ENCODE measurements at regions not wholly inside any gene's neighbourhood (a gene's known extent, or its start where the extent isn't known, plus 50 kb on each side); places are given as distances from the start of the nearest gene placed in this dataset.

DNA sequence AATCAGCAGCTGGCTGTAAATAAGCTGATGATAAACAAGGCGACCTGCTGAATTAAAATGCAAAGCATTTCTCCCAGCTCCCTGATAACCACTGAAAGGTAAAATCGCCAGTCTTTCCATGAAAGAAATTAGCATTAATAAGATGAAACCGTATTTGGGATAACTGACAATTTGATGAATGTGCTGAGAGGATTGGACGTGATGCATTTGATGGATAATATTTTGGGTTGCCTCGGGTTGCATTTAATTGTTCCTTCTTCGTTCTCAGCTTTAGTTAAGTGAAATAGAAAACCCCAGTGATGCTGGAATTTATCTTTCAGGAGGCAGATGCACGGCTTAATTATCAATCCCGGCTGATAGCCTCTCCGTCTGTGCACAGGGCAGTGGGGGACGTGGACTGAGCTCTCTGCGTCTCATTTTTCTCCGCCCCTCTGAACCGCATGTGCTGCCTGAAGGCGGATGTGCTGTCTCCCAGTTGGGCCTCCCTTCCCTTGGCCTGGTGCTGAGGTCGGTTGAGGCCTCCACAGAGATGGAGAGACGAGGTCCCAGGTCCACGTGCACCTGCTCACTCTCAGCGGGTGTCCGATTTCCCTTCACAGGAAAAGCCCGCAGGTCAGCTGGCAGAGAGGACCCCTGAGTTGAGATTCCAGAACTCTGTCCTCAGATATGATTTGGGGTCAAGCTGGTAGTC, 846.2 kb downstream of the BRD1 start:
- no peak for DNase-seq

DNA sequence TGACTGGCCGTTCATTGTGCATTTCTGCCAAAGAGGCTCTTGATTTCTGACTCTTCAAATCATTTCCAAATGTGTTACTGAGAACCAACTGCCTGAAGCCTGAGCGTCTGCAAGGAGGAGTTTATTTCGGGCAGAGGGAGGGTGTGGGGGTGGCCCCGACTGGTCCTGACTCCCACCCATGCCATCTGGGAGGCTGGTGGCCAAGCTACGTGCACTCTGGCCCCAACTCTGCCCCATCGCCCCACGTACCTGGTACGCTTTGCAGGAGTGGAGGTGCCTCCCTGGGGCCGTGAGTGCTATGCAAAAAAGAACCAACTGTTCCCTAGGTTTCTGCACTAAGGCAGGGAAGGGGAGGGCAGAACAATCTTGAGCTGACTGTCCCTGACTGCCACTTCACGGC, 846.8 kb downstream of the BRD1 start:
- DNase-seq: no peak

DNA sequence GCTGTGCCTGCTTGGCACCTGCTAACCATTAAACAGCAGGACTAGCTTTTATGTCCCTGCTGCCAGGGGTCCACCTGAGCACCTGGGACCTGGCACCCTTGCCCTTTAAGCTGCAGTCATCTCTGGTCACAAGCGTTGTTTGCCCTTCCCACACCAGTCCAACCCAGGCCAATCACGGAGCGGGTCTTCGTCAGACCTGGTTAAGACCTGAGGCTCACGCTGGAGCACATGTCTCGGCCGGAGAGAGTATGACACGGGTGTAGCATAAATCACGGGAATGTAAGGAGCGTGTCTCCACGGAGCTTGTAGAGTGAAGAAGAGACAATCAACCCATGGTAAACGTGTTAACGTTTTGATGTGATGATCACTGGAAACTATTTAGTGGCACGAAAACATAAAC, 847.3 kb downstream of the BRD1 start:
- no peak for DNase-seq

DNA sequence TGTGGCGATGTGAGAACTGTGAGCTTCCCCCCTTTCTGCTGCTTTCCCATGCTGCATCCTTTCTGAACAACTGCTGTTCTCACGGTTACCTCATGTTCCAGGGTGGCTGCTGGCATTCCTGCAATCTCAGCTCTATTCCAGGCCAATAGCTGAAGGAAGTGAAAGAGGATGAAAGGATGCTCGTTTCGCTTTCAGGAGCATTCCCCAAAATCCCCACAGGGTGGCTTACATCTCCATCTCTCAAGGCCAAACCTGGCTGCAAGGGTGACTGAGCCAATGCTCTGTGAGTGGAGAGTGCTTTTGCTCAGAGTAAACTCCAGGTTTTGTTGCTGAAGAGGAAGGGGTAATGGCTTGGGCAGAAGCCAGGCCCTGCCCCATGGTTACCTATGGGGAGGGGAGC, 848.2 kb downstream of the BRD1 start:
- DNase-seq: no peak

DNA sequence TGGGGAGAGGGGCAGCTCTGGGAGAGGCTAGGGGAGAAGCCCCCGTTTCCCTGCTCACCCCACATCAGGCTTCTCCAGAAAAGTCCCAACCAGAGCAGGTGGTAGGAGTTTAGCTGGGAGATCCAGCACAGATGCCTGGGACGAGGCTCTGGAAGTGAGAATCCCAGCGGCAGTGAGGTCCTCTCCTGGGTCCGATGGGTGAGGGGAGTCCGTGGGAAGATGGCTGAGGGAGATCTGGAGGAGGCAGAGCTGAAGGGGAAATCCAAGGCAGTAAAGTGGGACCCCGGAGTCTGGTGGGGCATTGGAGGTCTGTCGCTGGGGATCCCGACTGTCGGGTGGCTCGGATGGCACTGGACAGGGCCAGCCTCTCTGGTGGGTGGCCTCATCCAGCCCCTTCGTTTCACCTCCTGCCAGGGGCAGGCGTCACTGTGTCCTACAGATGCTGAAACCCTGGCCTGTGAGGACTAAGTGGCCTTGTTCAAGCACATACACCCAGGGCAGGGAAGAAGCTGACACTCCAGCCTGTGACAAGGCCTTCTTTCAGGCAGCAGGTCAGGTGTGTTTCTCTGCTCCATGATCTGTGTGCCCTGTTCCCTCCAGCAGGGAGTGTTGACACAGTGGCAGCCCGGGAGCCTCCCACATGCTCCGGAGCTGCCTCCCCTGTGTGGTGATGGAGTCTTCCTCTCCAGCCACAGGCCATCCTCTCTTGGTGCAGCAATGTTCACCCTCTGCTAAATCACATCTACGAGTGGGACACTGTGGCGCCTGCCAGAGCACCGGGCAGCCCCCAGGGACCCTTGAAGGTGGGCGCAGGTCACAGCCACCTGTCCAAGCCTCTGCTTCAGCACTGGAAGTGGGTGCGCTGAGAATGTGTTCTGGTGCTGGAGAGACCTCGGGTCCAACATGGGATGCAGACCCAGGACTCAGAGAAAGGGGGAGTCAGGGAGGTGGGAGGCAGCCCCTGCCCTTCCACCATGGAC, 850.8 kb downstream of the BRD1 start:
- no peak for DNase-seq

DNA sequence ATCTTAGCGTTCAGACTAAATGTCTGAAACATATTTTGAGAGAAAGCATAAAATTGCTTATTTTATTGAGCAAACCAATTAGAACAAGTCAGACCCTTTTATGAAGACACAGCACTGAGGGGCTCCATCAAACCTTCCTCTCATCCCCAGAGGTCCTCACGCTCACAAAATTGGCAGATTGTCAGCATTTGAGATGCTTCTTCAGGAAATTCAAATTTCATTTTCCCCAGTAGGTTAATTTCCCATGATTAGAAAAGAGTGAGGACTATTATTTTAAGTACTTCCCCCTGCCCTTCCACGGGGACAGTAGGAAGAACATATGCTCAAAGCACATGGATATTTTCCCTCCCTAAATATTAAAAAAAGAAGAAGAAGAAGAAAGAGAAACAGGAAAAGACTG, 851.8 kb downstream of the BRD1 start:
- no peak for DNase-seq

DNA sequence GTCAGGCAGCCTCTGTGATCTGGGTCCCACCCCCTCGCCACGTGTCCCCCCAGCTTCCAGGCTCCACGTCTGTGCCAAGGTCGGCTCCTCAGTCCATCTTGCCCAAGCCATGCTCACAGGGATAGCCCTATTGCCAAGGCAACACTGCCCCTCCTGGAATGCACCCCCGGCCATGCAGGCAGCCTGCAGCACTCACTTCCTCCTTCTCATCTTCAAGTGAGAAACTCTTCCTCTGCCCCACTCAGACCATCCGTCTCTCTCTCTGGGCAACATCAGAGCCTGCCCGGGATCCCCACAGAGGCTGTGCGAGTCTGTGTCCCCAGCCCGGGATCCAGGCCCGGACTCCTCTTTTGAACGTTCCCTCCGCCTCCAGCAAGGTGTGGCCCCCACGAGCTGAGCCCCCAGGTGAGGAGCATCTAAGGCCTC, 852.3 kb downstream of the BRD1 start:
- DNase-seq: no peak

DNA sequence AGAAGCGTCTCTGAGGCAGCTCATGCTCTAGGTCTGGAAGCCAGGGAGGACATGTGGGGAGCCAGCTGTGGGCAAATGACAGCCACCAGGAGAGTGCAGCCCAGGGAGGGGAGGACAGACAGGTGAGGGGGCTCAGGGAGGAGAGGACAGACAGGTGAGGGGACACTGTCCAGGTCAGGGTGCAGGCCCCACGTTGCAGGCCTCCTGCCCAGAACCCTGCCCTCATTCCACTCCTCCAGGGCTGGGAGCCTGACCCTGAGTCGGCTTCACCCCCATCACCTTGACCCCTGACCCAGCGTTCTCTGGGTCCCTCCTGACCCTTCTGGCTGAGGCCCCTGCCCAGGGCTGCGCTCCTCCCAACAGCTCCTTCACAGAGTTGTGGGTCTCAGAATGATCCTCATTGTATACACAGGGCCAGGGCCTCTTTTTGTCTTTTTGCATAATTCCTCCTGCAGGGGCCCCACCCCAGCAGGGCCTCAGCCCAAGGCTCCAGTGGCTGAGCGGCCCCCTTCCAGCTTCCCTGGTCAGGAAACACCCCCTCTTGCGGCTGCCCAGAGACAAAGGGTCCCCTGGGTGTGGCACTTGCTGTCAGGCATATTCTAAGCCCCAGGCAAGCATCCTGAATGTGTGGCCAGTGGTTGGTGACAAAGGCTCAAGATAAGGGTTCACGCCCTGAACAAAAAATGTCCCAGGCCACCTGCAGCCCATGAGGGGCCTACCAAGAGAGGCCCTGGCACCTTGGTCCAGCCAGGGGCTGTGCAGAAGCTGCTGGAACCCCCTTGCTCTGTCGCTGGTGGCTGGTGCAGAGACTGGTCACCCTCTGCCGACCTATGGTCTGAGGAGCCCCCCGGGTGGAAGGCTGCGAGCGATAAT, 853.0 kb downstream of the BRD1 start:
- DNase-seq: no peak

DNA sequence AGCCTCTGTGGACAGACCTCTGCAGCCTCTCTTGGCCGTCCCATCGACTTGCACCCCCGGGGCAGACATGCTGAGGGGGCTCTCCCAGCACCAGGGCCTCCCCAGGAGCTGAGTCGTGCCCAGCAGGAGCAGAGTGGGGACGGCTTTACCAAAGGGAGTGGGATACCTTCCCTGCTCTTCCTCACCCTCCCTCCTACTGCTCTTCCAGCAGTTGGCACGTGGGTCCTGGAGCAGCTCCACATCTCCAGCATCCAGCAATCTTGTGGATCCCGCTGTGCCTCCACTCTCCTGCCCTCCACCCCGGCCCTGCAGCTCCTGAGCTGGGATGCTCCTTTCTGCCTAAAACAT, 854.0 kb downstream of the BRD1 start:
- DNase-seq: no peak

DNA sequence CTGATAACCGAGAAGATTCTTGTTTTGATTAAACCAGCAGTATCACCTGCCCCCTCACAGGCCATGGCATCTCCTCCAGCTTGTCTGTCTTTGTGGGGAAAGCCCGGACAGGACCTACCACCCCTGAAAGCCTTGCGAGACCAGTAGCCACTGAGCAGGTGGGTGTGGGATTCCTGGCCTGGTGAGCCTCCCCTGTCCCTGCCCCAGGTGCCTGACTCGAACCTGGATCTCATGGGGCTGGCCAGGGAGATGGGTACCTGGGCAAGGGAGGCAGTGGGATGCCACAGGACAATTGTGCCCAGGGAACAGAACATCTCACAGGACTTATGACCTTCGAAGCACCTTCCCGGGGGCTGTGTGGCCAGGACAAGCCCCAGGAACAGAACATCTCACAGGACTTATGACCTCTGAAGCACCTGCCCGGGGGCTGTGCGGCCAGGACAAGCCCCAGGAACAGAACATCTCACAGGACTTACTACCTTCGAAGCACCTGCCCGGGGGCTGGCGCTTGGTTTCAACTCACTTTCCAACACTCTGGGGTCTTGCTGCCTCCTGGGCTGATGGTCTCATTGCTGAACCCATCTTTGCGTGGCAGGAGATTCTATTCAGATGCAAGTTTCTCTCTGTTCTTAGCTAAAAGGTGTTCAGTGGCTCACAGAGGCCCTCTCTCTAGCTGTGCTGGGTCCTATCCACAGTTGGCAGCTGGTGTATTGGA, 854.5 kb downstream of the BRD1 start:
- no peak for DNase-seq

DNA sequence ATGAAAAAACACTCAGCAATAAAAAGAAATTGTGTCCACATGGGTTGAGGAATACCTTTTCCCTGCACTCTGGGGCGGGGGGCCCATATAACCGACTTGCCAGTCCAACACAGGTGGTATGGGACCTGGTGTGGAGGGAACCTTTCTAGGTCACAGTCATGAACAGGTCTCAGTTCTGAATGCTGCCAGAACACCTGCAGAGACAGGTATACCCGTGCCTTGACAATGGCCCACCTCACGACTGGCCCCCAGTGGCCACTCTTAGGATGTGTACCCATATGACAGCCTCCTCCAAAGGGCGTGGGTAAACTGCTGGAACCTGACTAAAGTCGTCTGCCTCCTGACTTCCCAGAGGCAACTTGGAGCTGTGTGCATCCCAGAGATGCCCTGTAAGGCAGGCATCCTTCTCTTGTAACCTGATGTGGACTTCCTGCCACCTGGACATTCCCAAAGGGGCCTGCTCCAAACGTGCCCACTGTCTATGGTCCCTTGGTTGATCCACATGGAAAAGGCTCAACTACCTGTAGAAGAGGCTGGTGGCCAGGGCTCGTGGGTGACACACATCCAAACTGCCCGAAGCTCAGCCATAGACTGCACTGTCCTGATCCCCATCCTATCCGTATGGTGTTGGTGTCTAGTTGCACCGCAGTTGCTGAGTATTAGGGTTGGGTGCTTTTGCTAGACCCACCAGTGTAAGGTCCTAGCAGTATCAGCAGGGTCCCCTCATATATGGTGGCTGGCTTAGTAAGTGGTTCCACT, 859.3 kb downstream of the BRD1 start:
- no peak for DNase-seq

DNA sequence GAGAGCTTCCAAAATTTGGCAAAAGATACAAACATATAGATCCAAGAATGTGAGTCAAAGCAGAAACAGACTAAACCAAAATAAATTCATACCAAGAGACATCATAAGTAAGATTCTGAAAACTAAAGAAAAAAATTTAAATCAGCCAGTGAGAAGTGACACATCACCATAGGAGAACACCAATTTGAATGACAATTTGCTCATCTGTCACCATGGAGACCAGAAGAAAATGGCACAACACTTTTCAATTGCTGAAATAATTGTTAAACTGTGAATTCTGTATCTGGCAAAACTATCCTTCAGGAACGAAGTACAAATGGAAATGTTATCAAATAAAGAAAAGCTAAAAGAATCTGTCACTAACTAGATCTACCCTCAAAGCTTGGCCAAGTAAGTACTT, 864.3 kb downstream of the BRD1 start:
- no peak for DNase-seq

DNA sequence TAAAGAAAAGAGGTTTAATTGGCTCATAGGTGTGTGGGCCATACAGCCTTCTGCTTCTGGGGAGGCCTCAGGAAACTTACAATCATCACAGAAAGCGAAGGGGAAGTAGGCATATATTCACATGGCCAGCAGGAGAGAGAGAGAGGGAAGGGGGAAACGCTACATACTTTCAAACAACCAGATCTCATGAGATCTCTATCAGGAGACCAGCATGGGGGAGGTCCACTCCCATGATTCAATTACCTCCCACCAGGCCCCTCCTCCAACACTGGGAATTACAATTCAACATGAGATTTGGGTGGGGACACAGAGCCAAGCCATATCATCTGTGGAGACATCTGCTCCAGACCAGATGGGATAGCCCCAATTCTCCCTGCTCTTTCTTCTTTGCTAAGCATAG, 866.0 kb downstream of the BRD1 start:
- no peak for DNase-seq

DNA sequence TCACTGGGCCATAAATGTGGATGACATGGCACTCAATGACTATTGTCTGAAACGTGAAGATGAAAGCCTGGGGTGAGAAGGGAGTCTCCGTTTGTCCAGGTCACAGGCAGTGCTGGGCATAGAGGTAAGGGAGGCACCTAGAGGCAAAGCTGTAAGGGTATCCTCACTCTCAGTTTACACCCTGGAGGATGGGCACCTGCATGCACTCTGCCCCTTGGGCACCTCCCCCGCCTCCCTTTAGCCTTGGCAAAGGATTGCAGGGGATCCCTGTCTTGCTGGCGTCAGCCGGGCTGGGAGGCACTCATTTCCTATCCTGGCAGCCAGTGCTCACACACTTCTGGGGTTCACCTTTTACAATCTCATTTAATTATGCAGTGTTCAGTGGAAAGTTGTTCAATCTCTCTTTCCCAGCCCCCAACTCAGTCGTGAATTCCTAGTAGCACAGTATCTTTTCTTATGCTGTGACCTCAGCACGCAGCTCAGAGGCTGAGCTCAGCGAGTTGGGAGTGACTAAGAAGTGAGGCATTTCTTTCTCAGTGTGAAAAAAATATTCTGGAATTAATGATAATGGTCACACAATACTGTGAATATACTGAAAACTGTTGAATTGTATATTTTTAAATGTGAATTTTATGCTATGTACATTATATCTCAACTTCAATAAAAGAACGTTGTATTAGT, 866.6 kb downstream of the BRD1 start:
- DNase-seq: no peak

DNA sequence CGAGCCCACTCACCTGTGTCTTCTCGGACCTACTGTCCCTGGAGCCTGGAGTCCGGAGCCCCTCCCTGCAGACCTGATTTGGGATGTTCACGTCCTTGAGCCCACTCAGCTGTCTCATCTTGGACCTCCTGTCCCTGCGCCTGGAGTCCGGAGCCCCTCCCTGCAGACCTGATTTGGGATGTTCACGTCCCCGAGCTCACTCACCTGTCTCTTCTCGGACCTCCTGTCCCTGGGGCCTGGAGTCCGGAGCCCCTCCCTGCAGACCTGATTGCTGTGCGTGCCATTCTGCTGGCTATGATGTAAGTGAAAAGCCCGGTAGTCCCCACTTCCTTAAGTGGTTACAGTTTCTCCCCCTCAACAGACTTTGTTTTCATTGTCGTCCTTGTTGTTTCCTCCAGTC, 867.1 kb downstream of the BRD1 start:
- no peak for DNase-seq

DNA sequence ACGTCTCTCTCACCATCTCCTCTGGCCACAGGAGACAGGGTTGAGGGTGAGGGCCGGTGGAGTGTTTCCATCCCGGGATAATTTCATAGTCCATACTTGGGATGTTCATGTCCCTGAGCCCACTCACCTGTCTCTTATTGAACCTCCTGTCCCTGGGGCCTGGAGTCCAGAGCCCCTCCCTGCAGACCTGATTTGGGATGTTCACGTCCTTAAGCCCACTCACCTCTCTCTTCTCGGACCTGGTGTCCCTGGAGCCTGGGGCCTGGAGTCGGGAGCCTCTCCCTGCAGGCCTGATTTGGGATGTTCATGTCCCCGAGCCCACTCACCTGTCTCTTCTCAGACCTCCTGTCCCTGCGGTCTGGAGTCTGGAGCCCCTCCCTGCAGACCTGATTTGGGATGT, 868.2 kb downstream of the BRD1 start:
- DNase-seq: no peak

DNA sequence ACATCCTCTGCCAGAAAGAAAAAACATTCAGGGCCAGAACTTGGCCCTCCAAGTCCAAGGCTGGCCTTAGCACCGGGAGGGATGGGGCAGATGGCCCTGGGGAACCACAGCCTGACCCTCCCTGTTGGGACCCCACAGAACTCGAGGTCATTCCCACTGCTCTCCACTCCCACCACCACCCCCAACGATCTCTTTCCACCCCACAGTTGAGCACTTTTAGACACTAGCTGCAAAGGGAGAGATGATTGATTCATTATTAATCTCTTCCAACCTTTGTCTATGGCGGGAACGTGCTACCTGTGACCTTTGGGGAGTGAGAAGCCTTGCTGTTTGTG, 869.7 kb downstream of the BRD1 start:
- no peak for DNase-seq

DNA sequence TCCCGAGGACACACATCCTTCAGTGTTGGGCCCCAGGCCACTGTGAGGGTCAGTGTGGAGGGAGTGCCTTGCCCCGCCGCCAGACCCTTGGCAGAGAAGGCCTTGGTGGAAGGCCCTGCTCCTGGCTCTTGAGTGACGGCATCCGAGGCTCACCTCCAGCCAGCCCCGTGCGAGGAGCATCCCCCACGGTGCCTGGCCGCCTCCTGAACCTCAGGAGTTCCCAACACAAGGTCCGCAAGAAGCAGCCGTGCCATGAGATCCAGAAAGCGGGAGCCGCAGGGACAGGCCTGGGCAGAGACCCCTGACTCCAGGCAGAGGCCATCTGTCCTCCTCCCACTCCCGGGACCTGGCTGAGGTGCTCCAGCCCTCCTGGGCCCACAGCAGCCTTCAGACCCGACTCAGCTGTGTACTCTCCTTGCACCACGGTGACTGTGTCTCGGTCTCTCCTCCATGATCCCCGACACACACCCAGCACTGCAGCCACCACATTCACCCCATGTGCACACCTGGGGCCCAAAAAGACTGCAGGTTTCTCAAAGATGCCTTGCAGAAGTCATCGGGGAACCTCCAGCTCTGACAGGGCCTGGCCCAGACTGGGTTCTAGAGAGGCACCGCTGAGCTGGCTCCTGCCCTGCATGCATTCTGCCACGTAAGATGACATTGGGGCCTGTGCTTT, 870.2 kb downstream of the BRD1 start:
- DNase-seq: no peak

DNA sequence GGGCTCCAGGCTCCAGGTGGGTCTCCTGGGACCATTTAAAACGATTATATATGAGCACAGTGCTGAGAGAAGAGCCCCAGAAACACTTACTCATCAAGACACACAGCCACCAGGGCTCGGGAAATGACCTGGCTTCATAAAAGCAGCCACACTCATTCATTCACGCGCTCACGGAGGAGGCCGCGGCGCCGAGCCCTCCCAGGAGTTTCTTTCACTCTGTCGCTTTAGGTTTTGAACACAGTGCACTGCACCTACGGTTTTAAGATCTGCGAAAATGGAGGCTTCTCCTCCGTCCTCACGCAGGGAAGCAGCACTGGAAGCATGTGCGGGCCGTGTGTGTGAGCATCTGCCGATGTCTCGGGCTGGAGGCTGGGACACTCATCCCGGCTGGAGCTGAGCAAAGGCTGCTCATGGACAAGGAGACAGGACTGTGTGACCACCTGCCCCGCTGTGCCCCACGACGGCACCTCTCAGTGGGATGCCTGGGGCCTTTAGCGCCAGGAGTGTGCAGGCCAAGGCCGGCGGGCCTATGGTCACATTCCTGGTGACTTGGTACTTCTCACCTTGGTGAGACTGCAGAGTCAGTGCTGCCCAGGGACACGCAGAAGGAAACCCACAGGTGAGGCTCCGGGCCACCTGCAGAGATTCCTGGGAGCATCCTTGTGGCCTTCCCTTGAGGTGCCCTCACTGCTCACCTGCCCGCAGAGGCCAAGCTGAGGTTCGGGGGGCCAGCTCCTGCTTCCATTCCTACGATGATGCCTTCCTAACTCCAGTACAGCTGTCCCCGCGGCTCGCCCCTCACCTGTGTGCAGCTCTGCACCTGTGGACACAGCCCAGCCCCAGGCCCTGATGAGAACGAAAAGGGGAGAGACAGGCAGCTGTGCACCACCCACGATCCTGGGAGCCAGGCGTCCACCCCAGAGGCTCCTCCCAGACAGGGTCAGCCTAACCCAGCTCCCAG, 872.0 kb downstream of the BRD1 start:
- no peak for DNase-seq

Data from NCI-H187 (cell line).